PFSK-1 (cell line): ENCODE measurements at regions not wholly inside any gene's neighbourhood (a gene's known extent, or its start where the extent isn't known, plus 50 kb on each side); places are given as distances from the start of the nearest gene placed in this dataset.

Experiments used
- FOXP2 ChIP-seq: optimal IDR thresholded peaks from 2 replicates; pipeline ENCODE3; 2011; ENCODE audit warnings: borderline replicate concordance, control low read depth, inconsistent platforms; ENCODE audit not compliant: insufficient read depth; ENCODE audit errors: extremely low read length, extremely low read depth
- POLR2AphosphoS5 ChIP-seq: IDR thresholded peaks from 2 replicates; pipeline ENCODE4 v1.6.1; 2012; ENCODE audit warnings: low read depth, mild to moderate bottlenecking, control low read depth, low read length, moderate library complexity
- REST ChIP-seq, 2 experiments: IDR thresholded peaks; 2 replicates each; pipeline versions ENCODE4 v1.6.1 to v1.8.0; 2011 to 2012; ENCODE audit warnings: low read depth in 2 of 2, low read length in 2 of 2, control low read depth in 1 of 2, inconsistent platforms in 1 of 2, mild to moderate bottlenecking in 1 of 2, moderate library complexity in 1 of 2; ENCODE audit not compliant: insufficient read depth in 1 of 2
- SIN3A ChIP-seq: IDR thresholded peaks from 2 replicates; pipeline ENCODE4 v1.6.1; 2012; ENCODE audit warnings: mild to moderate bottlenecking, low read length, moderate library complexity, borderline replicate concordance; ENCODE audit not compliant: insufficient read depth
- TAF1 ChIP-seq: IDR thresholded peaks from 2 replicates; pipeline ENCODE4 v1.6.1; 2012; ENCODE audit warnings: low read length, control low read depth, borderline replicate concordance; ENCODE audit not compliant: insufficient read depth

GRCh38 chr4:112036886-112037285 is 108.4 kb upstream of the FAM241A start:
- TF ChIP-seq TAF1 (no peak), POLR2AphosphoS5 (no peak), REST (IDR thresholded peaks at IDR 0.05; ENCODE audit: insufficient read depth in 1 of 2, low read depth in 2 of 2, low read length in 2 of 2) (no peak), SIN3A (no peak), FOXP2 (no peak)
